ENCODE measurements at regions not wholly inside any gene's neighbourhood (a gene's known extent, or its start where the extent isn't known, plus 50 kb on each side); places are given as distances from the start of the nearest gene placed in this dataset.

GRCh38 chr7:152501506-152501905, 65.7 kb upstream of the KMT2C start:
- TF ChIP-seq CTCF (IDR thresholded peaks at IDR 0.05) (no peak), POLR2A (IDR thresholded peaks at IDR 0.05) (no peak)
